Right lobe of liver (tissue), 4 donors: ENCODE measurements at regions not wholly inside any gene's neighbourhood (a gene's known extent, or its start where the extent isn't known, plus 50 kb on each side); places are given as distances from the start of the nearest gene placed in this dataset.

ENCODE experiments used
- POLR2A ChIP-seq: fragments of 450-650 bp; IDR thresholded peaks from one replicate; pipeline ENCODE4 v1.6.1; 2017; ENCODE audit warnings: antibody characterized with exemption, mild to moderate bottlenecking
- TF ChIP-seq, protein P1 (sequence below), 4 donors: fragments of 200-600 bp in 3 of 4; fragments of 450-650 bp in 1 of 4; IDR thresholded peaks; one replicate each; pipeline versions ENCODE4 v1.5.1 to v1.8.0; 2016 to 2022; ENCODE audit warnings: antibody characterized with exemption in 4 of 4, mild to moderate bottlenecking in 2 of 4
- donor health status: DM: no; HTN: no; CAD: no.
- donor health status: DM: no; HTN: no; CAD: no.
- donor health status: DM: no; HTN: yes; CAD: no.

DNA sequence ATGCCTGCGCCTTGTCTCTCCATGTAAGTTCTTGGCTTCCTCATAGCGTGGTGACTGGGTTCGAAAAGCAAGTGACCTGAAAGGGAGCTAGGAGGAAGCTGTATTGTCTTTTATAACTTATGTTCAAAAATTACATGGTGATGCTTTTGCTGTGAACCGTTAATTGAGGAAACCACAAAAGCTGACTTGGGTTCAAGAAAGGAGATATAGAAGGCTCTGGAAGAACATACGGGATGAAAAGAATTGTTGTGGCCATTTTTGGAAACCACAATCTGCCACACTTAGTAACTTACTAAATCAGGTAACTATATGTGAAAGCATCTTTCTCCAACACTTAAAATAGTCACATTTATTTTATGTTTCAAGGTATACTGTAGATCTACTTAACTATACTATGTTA is 177.0 kb upstream of the RBMS1 start:
- TF ChIP-seq, protein P1, sequence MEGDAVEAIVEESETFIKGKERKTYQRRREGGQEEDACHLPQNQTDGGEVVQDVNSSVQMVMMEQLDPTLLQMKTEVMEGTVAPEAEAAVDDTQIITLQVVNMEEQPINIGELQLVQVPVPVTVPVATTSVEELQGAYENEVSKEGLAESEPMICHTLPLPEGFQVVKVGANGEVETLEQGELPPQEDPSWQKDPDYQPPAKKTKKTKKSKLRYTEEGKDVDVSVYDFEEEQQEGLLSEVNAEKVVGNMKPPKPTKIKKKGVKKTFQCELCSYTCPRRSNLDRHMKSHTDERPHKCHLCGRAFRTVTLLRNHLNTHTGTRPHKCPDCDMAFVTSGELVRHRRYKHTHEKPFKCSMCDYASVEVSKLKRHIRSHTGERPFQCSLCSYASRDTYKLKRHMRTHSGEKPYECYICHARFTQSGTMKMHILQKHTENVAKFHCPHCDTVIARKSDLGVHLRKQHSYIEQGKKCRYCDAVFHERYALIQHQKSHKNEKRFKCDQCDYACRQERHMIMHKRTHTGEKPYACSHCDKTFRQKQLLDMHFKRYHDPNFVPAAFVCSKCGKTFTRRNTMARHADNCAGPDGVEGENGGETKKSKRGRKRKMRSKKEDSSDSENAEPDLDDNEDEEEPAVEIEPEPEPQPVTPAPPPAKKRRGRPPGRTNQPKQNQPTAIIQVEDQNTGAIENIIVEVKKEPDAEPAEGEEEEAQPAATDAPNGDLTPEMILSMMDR (IDR thresholded peaks at IDR 0.05), result no peak
- no peak for TF ChIP-seq POLR2A
